ENCODE measurements at regions not wholly inside any gene's neighbourhood (a gene's known extent, or its start where the extent isn't known, plus 50 kb on each side); places are given as distances from the start of the nearest gene placed in this dataset.

DNA sequence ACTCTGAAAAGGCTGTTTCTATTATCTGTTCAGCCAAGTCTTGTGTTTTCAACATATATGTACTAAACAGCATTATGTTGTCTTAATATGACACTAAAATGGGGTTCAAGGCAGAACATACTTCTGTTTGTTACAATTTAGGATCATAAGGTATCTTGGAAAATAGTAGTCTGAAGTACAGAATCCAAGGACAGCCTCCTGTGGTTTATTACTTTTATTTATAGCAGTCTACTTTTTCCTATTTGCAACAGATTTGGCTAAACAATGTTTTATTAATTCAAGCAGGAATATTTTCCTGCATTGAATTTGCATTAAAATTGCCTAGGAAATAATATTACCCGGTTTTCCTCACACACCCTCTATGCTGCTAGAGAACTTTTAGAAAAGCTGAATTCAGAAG is 67.7 kb downstream of the PLEKHG1 start:
- TF ChIP-seq, protein P1, sequence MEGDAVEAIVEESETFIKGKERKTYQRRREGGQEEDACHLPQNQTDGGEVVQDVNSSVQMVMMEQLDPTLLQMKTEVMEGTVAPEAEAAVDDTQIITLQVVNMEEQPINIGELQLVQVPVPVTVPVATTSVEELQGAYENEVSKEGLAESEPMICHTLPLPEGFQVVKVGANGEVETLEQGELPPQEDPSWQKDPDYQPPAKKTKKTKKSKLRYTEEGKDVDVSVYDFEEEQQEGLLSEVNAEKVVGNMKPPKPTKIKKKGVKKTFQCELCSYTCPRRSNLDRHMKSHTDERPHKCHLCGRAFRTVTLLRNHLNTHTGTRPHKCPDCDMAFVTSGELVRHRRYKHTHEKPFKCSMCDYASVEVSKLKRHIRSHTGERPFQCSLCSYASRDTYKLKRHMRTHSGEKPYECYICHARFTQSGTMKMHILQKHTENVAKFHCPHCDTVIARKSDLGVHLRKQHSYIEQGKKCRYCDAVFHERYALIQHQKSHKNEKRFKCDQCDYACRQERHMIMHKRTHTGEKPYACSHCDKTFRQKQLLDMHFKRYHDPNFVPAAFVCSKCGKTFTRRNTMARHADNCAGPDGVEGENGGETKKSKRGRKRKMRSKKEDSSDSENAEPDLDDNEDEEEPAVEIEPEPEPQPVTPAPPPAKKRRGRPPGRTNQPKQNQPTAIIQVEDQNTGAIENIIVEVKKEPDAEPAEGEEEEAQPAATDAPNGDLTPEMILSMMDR (conservative IDR thresholded peaks at IDR 0.05; ENCODE audit: low read length), result no peak
- no peak for TF ChIP-seq EZH2phosphoT487 (IDR thresholded peaks at IDR 0.05; ENCODE audit: borderline replicate concordance)

Data from Loucy (cell line).